HG02884 (cell line): ENCODE measurements at regions not wholly inside any gene's neighbourhood (a gene's known extent, or its start where the extent isn't known, plus 50 kb on each side); places are given as distances from the start of the nearest gene placed in this dataset.

Source experiments
- ATAC-seq: cut with Tn5 transposase; IDR thresholded peaks from one replicate; pipeline ENCODE4 v1.9.1; 2021; ENCODE audit warnings: mild to moderate bottlenecking, moderate library complexity; ENCODE audit not compliant: unreplicated experiment

GRCh38 chr17:71229070-71229469 lies 891.8 kb upstream of the SOX9 start:
- ATAC-seq, result no peak

- ATAC-seq, result no peak
Observed at GRCh38 chr17:71232801-71233559, 887.8 kb upstream of the SOX9 start.

GRCh38 chr17:71234349-71234748 lies 886.5 kb upstream of the SOX9 start:
- no peak for ATAC-seq

GRCh38 chr17:71237903-71238538 lies 882.8 kb upstream of the SOX9 start:
- ATAC-seq, result no peak

- no peak for ATAC-seq
Observed at GRCh38 chr17:71247441-71248015, 873.3 kb upstream of the SOX9 start.

- ATAC-seq, result no peak
Observed at GRCh38 chr17:71251276-71251675, 869.5 kb upstream of the SOX9 start.

- no peak for ATAC-seq
Observed at GRCh38 chr17:71251951-71252350, 868.9 kb upstream of the SOX9 start.

GRCh38 chr17:71252436-71252835 lies 868.4 kb upstream of the SOX9 start:
- no peak for ATAC-seq

GRCh38 chr17:71257096-71257495 lies 863.7 kb upstream of the SOX9 start:
- ATAC-seq, result no peak

GRCh38 chr17:71260366-71260940 lies 860.4 kb upstream of the SOX9 start:
- no peak for ATAC-seq

GRCh38 chr17:71262586-71262985 lies 858.2 kb upstream of the SOX9 start:
- no peak for ATAC-seq

GRCh38 chr17:71267668-71268067 lies 853.2 kb upstream of the SOX9 start:
- ATAC-seq, result no peak

- ATAC-seq, result no peak
Observed at GRCh38 chr17:71269201-71269600, 851.6 kb upstream of the SOX9 start.

GRCh38 chr17:71273441-71273840 lies 847.4 kb upstream of the SOX9 start:
- no peak for ATAC-seq

GRCh38 chr17:71276079-71276478 lies 844.7 kb upstream of the SOX9 start:
- no peak for ATAC-seq

- ATAC-seq, result no peak
Observed at GRCh38 chr17:71283486-71283885, 837.3 kb upstream of the SOX9 start.

GRCh38 chr17:71284032-71284755 lies 836.6 kb upstream of the SOX9 start:
- ATAC-seq, result no peak

GRCh38 chr17:71286625-71287024 lies 834.2 kb upstream of the SOX9 start:
- no peak for ATAC-seq

GRCh38 chr17:71287071-71287823 lies 833.6 kb upstream of the SOX9 start:
- ATAC-seq, result no peak

GRCh38 chr17:71292006-71292405 lies 828.8 kb upstream of the SOX9 start:
- no peak for ATAC-seq

- ATAC-seq, result no peak
Observed at GRCh38 chr17:71296005-71296404, 824.8 kb upstream of the SOX9 start.
